HepG2 (cell line): ENCODE measurements at regions not wholly inside any gene's neighbourhood (a gene's known extent, or its start where the extent isn't known, plus 50 kb on each side); places are given as distances from the start of the nearest gene placed in this dataset.

Experiments used
- BCL3 ChIP-seq: sonication (generic); formaldehyde crosslinking; IDR thresholded peaks from 2 replicates; pipeline ENCODE4 v1.5.1; 2020; ENCODE audit warnings: mild to moderate bottlenecking, missing genetic modification reagents, moderate library complexity
- GATAD1 ChIP-seq: IDR thresholded peaks from 2 replicates; pipeline ENCODE4 v1.6.1; 2016; ENCODE audit warnings: missing genetic modification reagents, missing compliant biosample characterization
- HBP1 ChIP-seq: IDR thresholded peaks from 2 replicates; pipeline ENCODE4 v1.6.1; 2016; ENCODE audit warnings: low read depth, control low read depth
- HHEX ChIP-seq: IDR thresholded peaks from 2 replicates; pipeline ENCODE4 v1.6.1; 2016; ENCODE audit warnings: control low read depth
- SAP130 ChIP-seq: IDR thresholded peaks from 2 replicates; pipeline ENCODE4 v1.6.1; 2016; ENCODE audit warnings: low read depth
- ZNF274 ChIP-seq: sonication (generic); formaldehyde crosslinking; IDR thresholded peaks from 2 replicates; pipeline ENCODE4 v1.5.1; 2020; ENCODE audit warnings: mild to moderate bottlenecking, missing genetic modification reagents
- ZNF326 ChIP-seq: sonication (generic); formaldehyde crosslinking; IDR thresholded peaks from 2 replicates; pipeline ENCODE4 v1.4.0; 2020; ENCODE audit warnings: missing genetic modification reagents, borderline replicate concordance
- TF ChIP-seq, protein P1 (sequence below): sonication (generic); formaldehyde crosslinking; IDR thresholded peaks from 2 replicates; pipeline ENCODE4 v1.8.0; 2022; ENCODE audit warnings: mild to moderate bottlenecking, missing genetic modification reagents
- TF ChIP-seq, protein P2 (sequence below): sonication (generic); formaldehyde crosslinking; IDR thresholded peaks from 2 replicates; pipeline ENCODE4 v1.8.1; 2022; ENCODE audit warnings: low read depth, mild to moderate bottlenecking, missing genetic modification reagents
- TF ChIP-seq, protein P3 (sequence below), 2 experiments: sonication (generic) in 1 of 2; formaldehyde crosslinking in 1 of 2; IDR thresholded peaks; 2 replicates each; pipeline versions ENCODE4 v1.6.1 to v1.9.0; 2014 to 2022; ENCODE audit warnings: antibody characterized with exemption in 1 of 2, borderline replicate concordance in 1 of 2, inconsistent platforms in 1 of 2, low read depth in 1 of 2, missing genetic modification reagents in 1 of 2
- TF ChIP-seq, protein P4 (sequence below): sonication (generic); formaldehyde crosslinking; IDR thresholded peaks from 2 replicates; pipeline ENCODE4 v1.4.0; 2020; ENCODE audit warnings: missing genetic modification reagents

DNA sequence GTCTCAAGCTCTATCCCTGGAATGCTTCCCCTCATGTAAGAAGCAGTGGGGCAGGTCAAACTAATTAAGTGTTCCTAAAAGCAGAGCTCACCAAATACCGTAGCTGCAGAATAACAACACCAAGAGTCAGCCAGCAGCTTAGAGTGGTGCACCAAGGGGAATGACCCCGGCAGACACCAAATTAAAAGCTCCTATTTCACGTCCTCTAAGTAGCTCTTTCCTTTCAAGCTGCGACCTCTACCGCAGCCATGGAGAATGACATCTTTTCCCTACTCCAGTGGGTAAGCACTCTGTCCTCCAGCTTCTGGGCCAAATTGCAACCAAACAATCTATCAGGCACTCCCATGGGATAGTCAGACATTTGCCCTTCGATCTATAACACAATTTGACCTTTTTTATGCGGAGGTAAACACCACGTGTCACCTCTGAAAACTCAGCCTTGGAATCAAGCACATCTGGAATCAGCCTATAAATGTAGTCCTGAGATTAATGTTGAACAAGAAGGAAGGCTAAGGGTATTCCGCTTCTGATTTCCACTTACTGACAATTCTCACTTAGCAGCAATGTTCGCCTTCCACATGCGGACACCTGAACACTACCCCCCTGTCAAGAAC lies 67.6 kb upstream of the CDKN3 start (continued):
- TF ChIP-seq, protein P1, sequence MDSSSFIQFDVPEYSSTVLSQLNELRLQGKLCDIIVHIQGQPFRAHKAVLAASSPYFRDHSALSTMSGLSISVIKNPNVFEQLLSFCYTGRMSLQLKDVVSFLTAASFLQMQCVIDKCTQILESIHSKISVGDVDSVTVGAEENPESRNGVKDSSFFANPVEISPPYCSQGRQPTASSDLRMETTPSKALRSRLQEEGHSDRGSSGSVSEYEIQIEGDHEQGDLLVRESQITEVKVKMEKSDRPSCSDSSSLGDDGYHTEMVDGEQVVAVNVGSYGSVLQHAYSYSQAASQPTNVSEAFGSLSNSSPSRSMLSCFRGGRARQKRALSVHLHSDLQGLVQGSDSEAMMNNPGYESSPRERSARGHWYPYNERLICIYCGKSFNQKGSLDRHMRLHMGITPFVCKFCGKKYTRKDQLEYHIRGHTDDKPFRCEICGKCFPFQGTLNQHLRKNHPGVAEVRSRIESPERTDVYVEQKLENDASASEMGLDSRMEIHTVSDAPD: no peak
- TF ChIP-seq HHEX (CRISPR knock-in tag) (no peak), HBP1 (CRISPR knock-in tag) (no peak), BCL3 (CRISPR knock-in tag) (0 out of 2 replicates have a peak, but pooled peaks have one; percentile 30), ZNF326 (CRISPR knock-in tag) (no peak), GATAD1 (no peak), SAP130 (peak; percentile 10; the same call in 1 of the 2 replicates), ZNF274 (CRISPR knock-in tag) (no peak)
- TF ChIP-seq, protein P2, sequence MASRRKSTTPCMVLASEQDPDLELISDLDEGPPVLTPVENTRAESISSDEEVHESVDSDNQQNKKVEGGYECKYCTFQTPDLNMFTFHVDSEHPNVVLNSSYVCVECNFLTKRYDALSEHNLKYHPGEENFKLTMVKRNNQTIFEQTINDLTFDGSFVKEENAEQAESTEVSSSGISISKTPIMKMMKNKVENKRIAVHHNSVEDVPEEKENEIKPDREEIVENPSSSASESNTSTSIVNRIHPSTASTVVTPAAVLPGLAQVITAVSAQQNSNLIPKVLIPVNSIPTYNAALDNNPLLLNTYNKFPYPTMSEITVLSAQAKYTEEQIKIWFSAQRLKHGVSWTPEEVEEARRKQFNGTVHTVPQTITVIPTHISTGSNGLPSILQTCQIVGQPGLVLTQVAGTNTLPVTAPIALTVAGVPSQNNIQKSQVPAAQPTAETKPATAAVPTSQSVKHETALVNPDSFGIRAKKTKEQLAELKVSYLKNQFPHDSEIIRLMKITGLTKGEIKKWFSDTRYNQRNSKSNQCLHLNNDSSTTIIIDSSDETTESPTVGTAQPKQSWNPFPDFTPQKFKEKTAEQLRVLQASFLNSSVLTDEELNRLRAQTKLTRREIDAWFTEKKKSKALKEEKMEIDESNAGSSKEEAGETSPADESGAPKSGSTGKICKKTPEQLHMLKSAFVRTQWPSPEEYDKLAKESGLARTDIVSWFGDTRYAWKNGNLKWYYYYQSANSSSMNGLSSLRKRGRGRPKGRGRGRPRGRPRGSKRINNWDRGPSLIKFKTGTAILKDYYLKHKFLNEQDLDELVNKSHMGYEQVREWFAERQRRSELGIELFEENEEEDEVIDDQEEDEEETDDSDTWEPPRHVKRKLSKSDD (CRISPR knock-in tag): no peak
- TF ChIP-seq, protein P3, sequence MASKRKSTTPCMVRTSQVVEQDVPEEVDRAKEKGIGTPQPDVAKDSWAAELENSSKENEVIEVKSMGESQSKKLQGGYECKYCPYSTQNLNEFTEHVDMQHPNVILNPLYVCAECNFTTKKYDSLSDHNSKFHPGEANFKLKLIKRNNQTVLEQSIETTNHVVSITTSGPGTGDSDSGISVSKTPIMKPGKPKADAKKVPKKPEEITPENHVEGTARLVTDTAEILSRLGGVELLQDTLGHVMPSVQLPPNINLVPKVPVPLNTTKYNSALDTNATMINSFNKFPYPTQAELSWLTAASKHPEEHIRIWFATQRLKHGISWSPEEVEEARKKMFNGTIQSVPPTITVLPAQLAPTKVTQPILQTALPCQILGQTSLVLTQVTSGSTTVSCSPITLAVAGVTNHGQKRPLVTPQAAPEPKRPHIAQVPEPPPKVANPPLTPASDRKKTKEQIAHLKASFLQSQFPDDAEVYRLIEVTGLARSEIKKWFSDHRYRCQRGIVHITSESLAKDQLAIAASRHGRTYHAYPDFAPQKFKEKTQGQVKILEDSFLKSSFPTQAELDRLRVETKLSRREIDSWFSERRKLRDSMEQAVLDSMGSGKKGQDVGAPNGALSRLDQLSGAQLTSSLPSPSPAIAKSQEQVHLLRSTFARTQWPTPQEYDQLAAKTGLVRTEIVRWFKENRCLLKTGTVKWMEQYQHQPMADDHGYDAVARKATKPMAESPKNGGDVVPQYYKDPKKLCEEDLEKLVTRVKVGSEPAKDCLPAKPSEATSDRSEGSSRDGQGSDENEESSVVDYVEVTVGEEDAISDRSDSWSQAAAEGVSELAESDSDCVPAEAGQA (IDR thresholded peaks at IDR 0.05; ENCODE audit: low read depth): no peak
- TF ChIP-seq, protein P3 (CRISPR knock-in tag; IDR thresholded peaks at IDR 0.05; ENCODE audit: borderline replicate concordance): no peak
- TF ChIP-seq, protein P4, sequence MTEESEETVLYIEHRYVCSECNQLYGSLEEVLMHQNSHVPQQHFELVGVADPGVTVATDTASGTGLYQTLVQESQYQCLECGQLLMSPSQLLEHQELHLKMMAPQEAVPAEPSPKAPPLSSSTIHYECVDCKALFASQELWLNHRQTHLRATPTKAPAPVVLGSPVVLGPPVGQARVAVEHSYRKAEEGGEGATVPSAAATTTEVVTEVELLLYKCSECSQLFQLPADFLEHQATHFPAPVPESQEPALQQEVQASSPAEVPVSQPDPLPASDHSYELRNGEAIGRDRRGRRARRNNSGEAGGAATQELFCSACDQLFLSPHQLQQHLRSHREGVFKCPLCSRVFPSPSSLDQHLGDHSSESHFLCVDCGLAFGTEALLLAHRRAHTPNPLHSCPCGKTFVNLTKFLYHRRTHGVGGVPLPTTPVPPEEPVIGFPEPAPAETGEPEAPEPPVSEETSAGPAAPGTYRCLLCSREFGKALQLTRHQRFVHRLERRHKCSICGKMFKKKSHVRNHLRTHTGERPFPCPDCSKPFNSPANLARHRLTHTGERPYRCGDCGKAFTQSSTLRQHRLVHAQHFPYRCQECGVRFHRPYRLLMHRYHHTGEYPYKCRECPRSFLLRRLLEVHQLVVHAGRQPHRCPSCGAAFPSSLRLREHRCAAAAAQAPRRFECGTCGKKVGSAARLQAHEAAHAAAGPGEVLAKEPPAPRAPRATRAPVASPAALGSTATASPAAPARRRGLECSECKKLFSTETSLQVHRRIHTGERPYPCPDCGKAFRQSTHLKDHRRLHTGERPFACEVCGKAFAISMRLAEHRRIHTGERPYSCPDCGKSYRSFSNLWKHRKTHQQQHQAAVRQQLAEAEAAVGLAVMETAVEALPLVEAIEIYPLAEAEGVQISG (CRISPR knock-in tag): 0 out of 2 replicates have a peak, but pooled peaks have one; percentile 16
